SK-N-SH treated with all-trans-retinoic acid at 6 μM for 48 hours (cell line): ENCODE measurements at regions not wholly inside any gene's neighbourhood (a gene's known extent, or its start where the extent isn't known, plus 50 kb on each side); places are given as distances from the start of the nearest gene placed in this dataset.

Source experiments
- ATAC-seq: fragments of 200-7000 bp; cut with Tn5 transposase; 3 replicates; pipeline ENCODE4 v1.9.1; 2020; ENCODE audit warnings: mild to moderate bottlenecking, moderate library complexity
- ARNTL ChIP-seq: fragments of 450-650 bp; formaldehyde crosslinking; IDR thresholded peaks from 2 replicates; pipeline ENCODE4 v1.5.0; 2020; ENCODE audit warnings: low read depth, mild to moderate bottlenecking, moderate library complexity, borderline replicate concordance
- BACH2 ChIP-seq: fragments of 250-450 bp; sonication (Bioruptor Pico); IDR thresholded peaks from 2 replicates; pipeline ENCODE4 v1.9.0; 2021; ENCODE audit warnings: mild to moderate bottlenecking, borderline replicate concordance
- ESRRG ChIP-seq: fragments of 250-450 bp; sonication (Bioruptor Pico); IDR thresholded peaks from 2 replicates; pipeline ENCODE4 v1.6.1; 2021; ENCODE audit warnings: mild to moderate bottlenecking
- GLIS3 ChIP-seq: fragments of 250-450 bp; sonication (Bioruptor Pico); IDR thresholded peaks from 2 replicates; pipeline ENCODE4 v1.5.0; 2020; ENCODE audit warnings: mild to moderate bottlenecking, moderate library complexity
- ISL1 ChIP-seq: fragments of 250-450 bp; sonication (Bioruptor Pico); IDR thresholded peaks from 2 replicates; pipeline ENCODE4 v2.1.2; 2022; ENCODE audit warnings: mild to moderate bottlenecking, moderate library complexity
- OSR1 ChIP-seq: fragments of 250-450 bp; sonication (Bioruptor Pico); IDR thresholded peaks from 2 replicates; pipeline ENCODE4 v1.8.0; 2022; ENCODE audit warnings: moderate library complexity, mild to moderate bottlenecking, inconsistent platforms
- POU6F1 ChIP-seq: fragments of 250-450 bp; sonication (Bioruptor Pico); IDR thresholded peaks from 2 replicates; pipeline ENCODE4 v1.8.0; 2021; ENCODE audit warnings: low read depth, mild to moderate bottlenecking, moderate library complexity, borderline replicate concordance
- PPARA ChIP-seq: fragments of 250-450 bp; sonication (Bioruptor Pico); IDR thresholded peaks from 2 replicates; pipeline ENCODE4 v1.5.0; 2020; ENCODE audit warnings: mild to moderate bottlenecking, borderline replicate concordance
- RARB ChIP-seq: fragments of 250-450 bp; sonication (Bioruptor Pico); IDR thresholded peaks from 2 replicates; pipeline ENCODE4 v1.8.0; 2021; ENCODE audit warnings: mild to moderate bottlenecking, moderate library complexity
- SNAI2 ChIP-seq: fragments of 250-450 bp; sonication (Bioruptor Pico); IDR thresholded peaks from 2 replicates; pipeline ENCODE4 v1.5.0; 2020; ENCODE audit warnings: mild to moderate bottlenecking, moderate library complexity
- TOX ChIP-seq: fragments of 250-450 bp; sonication (Bioruptor Pico); IDR thresholded peaks from 2 replicates; pipeline ENCODE4 v1.8.0; 2021; ENCODE audit warnings: mild to moderate bottlenecking, moderate library complexity, borderline replicate concordance
- TSHZ2 ChIP-seq: fragments of 250-450 bp; sonication (Bioruptor Pico); IDR thresholded peaks from 2 replicates; pipeline ENCODE4 v1.5.0; 2020; ENCODE audit warnings: mild to moderate bottlenecking, moderate library complexity
- ZC3H10 ChIP-seq: fragments of 250-450 bp; sonication (Bioruptor Pico); IDR thresholded peaks from 2 replicates; pipeline ENCODE4 v1.5.1; 2021; ENCODE audit warnings: mild to moderate bottlenecking, moderate library complexity
- ZFP30 ChIP-seq: fragments of 450-650 bp; formaldehyde crosslinking; IDR thresholded peaks from 2 replicates; pipeline ENCODE4 v1.5.0; 2022; ENCODE audit warnings: mild to moderate bottlenecking, moderate library complexity
- ZNF565 ChIP-seq: fragments of 450-650 bp; formaldehyde crosslinking; conservative IDR thresholded peaks from 2 replicates; pipeline ENCODE4 v1.5.0; 2020; ENCODE audit warnings: low read depth, mild to moderate bottlenecking, moderate library complexity
- ZNF70 ChIP-seq: fragments of 450-650 bp; formaldehyde crosslinking; IDR thresholded peaks from 2 replicates; pipeline ENCODE4 v1.5.0; 2020; ENCODE audit warnings: mild to moderate bottlenecking, moderate library complexity
- ZNF8 ChIP-seq: fragments of 450-650 bp; formaldehyde crosslinking; IDR thresholded peaks from 2 replicates; pipeline ENCODE4 v1.5.0; 2020; ENCODE audit warnings: mild to moderate bottlenecking, moderate library complexity
- TF ChIP-seq, protein P1 (sequence below): fragments of 250-450 bp; sonication (Bioruptor Pico); IDR thresholded peaks from 2 replicates; pipeline ENCODE4 v1.5.1; 2020; ENCODE audit warnings: low read depth, mild to moderate bottlenecking, moderate library complexity
- TF ChIP-seq, protein P2 (sequence below): fragments of 250-450 bp; sonication (Bioruptor Pico); IDR thresholded peaks from 2 replicates; pipeline ENCODE4 v1.5.1; 2021; ENCODE audit warnings: mild to moderate bottlenecking, moderate library complexity
- TF ChIP-seq, protein P3 (sequence below): fragments of 250-450 bp; sonication (Bioruptor Pico); IDR thresholded peaks from 2 replicates; pipeline ENCODE4 v1.8.0; 2020; ENCODE audit warnings: mild to moderate bottlenecking, moderate library complexity, borderline replicate concordance

- TF ChIP-seq ESRRG (CRISPR knock-in tag) (no peak), TSHZ2 (CRISPR knock-in tag) (no peak), ZNF8 (CRISPR knock-in tag) (no peak), OSR1 (no peak), RARB (CRISPR knock-in tag) (no peak), TOX (no peak), ISL1 (no peak), ZNF565 (CRISPR knock-in tag) (no peak), POU6F1 (CRISPR knock-in tag) (no peak), PPARA (CRISPR knock-in tag) (no peak), ARNTL (no peak), ZC3H10 (CRISPR knock-in tag) (no peak), ZNF70 (CRISPR knock-in tag) (no peak)
- TF ChIP-seq, protein P1, sequence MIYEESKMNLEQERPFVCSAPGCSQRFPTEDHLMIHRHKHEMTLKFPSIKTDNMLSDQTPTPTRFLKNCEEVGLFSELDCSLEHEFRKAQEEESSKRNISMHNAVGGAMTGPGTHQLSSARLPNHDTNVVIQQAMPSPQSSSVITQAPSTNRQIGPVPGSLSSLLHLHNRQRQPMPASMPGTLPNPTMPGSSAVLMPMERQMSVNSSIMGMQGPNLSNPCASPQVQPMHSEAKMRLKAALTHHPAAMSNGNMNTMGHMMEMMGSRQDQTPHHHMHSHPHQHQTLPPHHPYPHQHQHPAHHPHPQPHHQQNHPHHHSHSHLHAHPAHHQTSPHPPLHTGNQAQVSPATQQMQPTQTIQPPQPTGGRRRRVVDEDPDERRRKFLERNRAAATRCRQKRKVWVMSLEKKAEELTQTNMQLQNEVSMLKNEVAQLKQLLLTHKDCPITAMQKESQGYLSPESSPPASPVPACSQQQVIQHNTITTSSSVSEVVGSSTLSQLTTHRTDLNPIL (CRISPR knock-in tag) = no peak
- ATAC-seq = no peak
Measured at GRCh38 chr2:180675170-180675569, 305.2 kb upstream of the UBE2E3 start.

DNA sequence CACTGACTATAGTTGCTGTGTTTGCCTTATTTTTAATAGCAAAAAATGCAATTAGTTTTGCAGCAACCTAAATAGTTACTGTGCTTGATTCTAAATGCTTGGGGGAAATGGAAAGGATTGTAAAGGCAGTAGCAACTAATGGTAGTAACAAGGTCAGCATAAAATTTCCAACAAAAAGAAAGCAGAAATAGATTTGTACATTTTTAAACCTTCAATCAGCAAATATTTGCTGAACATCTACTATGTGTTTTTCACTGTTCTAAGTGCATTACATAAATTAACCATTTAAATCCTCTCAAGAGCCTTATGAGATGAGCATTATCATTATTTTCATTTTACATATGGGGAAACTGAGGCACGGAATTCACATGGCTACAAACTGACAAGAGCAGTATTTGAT, 308.0 kb upstream of the UBE2E3 start:
- ATAC-seq = no peak
- no peak for TF ChIP-seq ZNF70 (CRISPR knock-in tag)
- TF ChIP-seq TOX = no peak
- no peak for TF ChIP-seq SNAI2

DNA sequence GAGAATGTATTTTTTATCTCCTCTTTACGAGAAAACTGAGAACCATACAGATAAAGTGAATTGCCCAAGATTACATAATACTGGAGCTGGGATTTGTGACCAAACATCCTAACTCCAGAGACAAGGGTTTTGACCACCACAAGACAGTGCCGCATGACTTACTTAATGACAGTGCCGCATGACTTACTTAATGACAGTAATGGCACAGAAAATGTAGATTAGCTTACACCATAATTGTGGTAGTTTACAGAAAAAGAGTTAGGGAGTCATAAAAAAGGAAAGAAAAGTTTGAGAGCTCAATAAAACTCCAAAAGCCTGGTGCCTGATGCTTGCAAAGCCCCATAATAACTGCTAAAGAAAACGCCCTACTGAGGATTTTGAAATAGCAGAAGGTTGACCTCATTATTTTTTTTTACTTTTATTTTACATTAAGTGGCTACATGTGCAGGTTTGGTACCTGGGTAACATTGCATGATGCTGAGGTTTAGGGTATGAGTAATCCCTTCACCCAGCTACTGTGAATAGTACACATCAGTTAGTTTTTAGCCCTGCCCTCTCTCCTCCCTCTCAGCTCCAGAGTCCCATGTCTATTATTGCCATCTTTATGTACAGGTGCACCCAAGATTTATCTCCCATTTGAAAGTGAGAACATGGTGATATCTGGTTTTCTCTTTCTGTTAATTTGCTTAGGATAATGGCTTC, 310.0 kb upstream of the UBE2E3 start:
- TF ChIP-seq GLIS3 (no peak), TOX (no peak), ZNF70 (CRISPR knock-in tag) (no peak), ZNF8 (CRISPR knock-in tag) (no peak), TSHZ2 (CRISPR knock-in tag) (no peak), POU6F1 (CRISPR knock-in tag) (no peak), ISL1 (no peak), ZFP30 (CRISPR knock-in tag) (no peak), SNAI2 (no peak), ZNF565 (CRISPR knock-in tag) (no peak), BACH2 (no peak), ESRRG (CRISPR knock-in tag) (no peak)
- TF ChIP-seq, protein P2, sequence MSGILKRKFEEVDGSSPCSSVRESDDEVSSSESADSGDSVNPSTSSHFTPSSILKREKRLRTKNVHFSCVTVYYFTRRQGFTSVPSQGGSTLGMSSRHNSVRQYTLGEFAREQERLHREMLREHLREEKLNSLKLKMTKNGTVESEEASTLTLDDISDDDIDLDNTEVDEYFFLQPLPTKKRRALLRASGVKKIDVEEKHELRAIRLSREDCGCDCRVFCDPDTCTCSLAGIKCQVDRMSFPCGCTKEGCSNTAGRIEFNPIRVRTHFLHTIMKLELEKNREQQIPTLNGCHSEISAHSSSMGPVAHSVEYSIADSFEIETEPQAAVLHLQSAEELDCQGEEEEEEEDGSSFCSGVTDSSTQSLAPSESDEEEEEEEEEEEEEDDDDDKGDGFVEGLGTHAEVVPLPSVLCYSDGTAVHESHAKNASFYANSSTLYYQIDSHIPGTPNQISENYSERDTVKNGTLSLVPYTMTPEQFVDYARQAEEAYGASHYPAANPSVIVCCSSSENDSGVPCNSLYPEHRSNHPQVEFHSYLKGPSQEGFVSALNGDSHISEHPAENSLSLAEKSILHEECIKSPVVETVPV (CRISPR knock-in tag) = no peak
- TF ChIP-seq, protein P3, sequence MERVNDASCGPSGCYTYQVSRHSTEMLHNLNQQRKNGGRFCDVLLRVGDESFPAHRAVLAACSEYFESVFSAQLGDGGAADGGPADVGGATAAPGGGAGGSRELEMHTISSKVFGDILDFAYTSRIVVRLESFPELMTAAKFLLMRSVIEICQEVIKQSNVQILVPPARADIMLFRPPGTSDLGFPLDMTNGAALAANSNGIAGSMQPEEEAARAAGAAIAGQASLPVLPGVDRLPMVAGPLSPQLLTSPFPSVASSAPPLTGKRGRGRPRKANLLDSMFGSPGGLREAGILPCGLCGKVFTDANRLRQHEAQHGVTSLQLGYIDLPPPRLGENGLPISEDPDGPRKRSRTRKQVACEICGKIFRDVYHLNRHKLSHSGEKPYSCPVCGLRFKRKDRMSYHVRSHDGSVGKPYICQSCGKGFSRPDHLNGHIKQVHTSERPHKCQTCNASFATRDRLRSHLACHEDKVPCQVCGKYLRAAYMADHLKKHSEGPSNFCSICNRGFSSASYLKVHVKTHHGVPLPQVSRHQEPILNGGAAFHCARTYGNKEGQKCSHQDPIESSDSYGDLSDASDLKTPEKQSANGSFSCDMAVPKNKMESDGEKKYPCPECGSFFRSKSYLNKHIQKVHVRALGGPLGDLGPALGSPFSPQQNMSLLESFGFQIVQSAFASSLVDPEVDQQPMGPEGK (CRISPR knock-in tag) = no peak
- TF ChIP-seq, protein P1 (CRISPR knock-in tag) = no peak
- no peak for ATAC-seq
